Thyroid gland (tissue), 4 donors: ENCODE measurements at regions not wholly inside any gene's neighbourhood (a gene's known extent, or its start where the extent isn't known, plus 50 kb on each side); places are given as distances from the start of the nearest gene placed in this dataset.

Experiments
- CTCF ChIP-seq, 6 experiments: fragments of 200-600 bp in 3 of 6; fragments of 450-650 bp in 3 of 6; sonication (generic) in 3 of 6; IDR thresholded peaks; one replicate each; pipeline ENCODE4 v1.5.1; 2016 to 2019; ENCODE audit warnings: antibody characterized with exemption in 6 of 6, mild to moderate bottlenecking in 2 of 6, inconsistent platforms in 1 of 6, moderate library complexity in 1 of 6
- POLR2A ChIP-seq, 2 donors: fragments of 450-650 bp; IDR thresholded peaks; one replicate each; pipeline ENCODE4 v1.6.1; 2017; ENCODE audit warnings: antibody characterized with exemption in 2 of 2, mild to moderate bottlenecking in 2 of 2, moderate library complexity in 1 of 2

GRCh38 chr6:33880104-33880678 lies 76.4 kb upstream of the MLN start:
- TF ChIP-seq CTCF (IDR thresholded peaks at IDR 0.05) (no peak), POLR2A (IDR thresholded peaks at IDR 0.05) (no peak)
